Epithelial cell of proximal tubule (primary cell): ENCODE measurements at regions not wholly inside any gene's neighbourhood (a gene's known extent, or its start where the extent isn't known, plus 50 kb on each side); places are given as distances from the start of the nearest gene placed in this dataset.
A peak's percentile ranks its signal among the peaks of the same experiment; 100 is the strongest.

Source experiments
- DNase-seq: peaks from one replicate; pipeline ENCODE4 v3.0.0-alpha.2; 2011; ENCODE audit warnings: low read depth
- H3K4me3 ChIP-seq: 2 replicates; pipeline ENCODE4 v1.5.1; 2011; ENCODE audit warnings: low read depth, mild to moderate bottlenecking, low read length
- TF ChIP-seq, protein P1 (sequence below): conservative IDR thresholded peaks from 2 replicates; pipeline ENCODE4 v1.5.1; 2012; ENCODE audit warnings: low read depth, mild to moderate bottlenecking, low read length

DNA sequence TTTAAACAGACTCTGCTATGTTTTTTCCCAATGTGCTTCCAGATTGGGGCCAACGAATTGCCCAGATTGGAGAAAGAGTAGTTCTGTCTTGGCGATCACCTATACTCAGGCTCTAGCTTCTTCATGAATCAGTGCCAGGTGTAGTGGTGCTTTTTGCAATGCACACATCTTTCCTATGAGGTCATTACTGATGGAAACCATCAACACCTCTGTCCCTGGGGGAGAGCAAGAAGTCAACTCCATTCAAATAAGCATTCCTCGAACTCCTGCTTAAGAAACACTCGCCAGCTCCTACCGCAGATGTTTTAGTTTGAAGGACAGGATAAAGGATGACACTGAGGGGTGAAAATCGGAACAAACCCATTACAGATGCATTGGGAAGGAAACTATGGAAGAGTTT is 156.5 kb upstream of the DKK2 start:
- TF ChIP-seq, protein P1, sequence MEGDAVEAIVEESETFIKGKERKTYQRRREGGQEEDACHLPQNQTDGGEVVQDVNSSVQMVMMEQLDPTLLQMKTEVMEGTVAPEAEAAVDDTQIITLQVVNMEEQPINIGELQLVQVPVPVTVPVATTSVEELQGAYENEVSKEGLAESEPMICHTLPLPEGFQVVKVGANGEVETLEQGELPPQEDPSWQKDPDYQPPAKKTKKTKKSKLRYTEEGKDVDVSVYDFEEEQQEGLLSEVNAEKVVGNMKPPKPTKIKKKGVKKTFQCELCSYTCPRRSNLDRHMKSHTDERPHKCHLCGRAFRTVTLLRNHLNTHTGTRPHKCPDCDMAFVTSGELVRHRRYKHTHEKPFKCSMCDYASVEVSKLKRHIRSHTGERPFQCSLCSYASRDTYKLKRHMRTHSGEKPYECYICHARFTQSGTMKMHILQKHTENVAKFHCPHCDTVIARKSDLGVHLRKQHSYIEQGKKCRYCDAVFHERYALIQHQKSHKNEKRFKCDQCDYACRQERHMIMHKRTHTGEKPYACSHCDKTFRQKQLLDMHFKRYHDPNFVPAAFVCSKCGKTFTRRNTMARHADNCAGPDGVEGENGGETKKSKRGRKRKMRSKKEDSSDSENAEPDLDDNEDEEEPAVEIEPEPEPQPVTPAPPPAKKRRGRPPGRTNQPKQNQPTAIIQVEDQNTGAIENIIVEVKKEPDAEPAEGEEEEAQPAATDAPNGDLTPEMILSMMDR = no peak
- DNase-seq = no peak
- no peak overlapping the region for H3K4me3 ChIP-seq

DNA sequence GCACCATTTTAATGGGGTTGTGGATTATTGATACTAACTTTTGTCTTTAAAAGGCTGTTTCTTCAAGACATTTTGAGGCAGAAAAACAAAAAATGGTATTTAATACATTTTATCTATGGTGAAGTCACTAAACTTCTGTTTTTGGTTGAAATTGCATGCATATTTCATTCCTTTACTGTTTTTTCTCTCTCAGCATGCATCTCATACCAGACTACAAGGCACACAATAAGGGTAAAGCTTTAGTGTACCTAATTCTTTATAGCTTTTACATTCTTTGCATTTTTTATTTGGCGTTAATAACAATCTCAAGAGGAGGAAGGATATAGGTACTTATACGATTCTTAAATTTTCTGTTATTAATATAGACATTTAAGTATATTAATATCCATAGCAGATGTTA is 151.0 kb upstream of the DKK2 start:
- no peak for DNase-seq
- no peak overlapping the region for H3K4me3 ChIP-seq

DNA sequence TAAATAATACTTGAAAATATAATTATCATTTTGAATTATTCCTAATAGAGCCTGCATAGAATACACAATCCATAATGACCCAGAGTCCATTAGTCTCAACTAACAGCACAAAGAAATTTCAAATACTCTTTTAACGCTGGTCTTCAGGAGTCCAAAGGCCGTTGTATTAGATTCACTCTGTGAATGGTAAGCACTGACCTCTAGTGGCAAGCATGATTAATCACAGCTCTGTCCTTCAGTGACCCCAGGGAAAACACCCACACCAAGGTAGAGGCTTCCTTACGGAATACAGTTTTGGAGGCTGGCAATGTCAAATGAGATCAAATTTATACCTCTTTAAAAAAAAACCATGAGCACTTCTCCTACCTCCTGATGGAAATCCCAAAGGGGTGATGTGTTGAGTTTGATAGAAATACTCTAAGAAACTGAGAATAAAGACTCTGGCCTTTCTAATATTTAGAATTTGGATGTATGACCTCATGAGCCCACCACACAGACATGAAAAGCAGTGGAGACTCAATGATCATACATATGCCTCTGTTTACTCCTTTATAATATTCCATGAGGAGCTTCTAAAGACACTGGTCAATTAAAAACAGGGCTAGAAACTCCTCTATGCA is 147.2 kb upstream of the DKK2 start:
- H3K4me3 ChIP-seq = no peak overlapping the region
- TF ChIP-seq, protein P1 = peak; percentile 91
- DNase-seq = peak; percentile 27

More for the DNA sequence above, 151.0 kb upstream of the DKK2 start:
- TF ChIP-seq, protein P1 = no peak

DNA sequence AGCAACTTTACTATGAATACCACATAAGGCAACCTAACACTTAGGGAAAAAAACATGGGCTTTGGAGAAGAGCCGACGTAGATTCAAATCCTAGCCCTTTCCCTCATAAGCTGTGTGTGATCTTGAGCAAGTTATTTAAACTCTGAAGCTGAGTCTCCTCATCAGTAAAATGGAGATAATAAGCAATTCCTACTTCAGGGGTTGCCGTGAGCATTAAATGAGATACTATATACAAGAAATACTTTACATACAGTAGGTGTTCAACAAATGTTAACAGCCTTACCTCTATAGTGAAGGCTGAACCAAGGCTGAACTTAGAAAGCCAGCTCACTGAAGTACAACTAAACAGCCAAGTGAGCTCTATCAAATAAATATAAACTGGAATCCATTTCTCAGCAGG is 146.2 kb upstream of the DKK2 start:
- H3K4me3 ChIP-seq = no peak overlapping the region
- DNase-seq = no peak
- TF ChIP-seq, protein P1 = no peak

DNA sequence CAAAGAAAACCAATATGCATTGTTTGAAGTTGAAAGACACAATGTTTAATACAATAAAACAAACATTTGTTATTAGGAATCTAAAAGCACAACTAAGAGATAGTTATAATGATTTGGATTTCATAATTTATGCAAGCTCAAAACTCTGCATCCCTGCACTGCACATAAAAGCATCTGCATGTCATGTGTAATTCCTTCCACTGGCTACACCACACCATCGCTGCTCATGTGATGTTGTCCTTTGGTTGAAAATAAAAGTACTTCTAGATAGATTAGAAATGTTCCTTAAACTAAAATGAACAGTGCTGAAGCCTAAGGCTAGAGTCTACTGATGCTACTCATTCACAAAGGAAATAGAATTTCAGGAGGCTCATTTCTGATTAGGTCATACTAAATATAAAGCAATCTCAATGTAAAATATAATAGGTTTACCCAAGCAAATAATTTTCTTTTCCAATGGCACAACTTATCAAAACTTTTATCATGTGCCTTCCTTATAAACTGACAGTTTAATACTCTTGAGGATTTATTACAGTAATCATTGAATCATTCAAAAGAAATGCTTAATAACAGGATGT is 130.8 kb upstream of the DKK2 start:
- no peak overlapping the region for H3K4me3 ChIP-seq
- no peak for DNase-seq
- TF ChIP-seq, protein P1 = no peak

DNA sequence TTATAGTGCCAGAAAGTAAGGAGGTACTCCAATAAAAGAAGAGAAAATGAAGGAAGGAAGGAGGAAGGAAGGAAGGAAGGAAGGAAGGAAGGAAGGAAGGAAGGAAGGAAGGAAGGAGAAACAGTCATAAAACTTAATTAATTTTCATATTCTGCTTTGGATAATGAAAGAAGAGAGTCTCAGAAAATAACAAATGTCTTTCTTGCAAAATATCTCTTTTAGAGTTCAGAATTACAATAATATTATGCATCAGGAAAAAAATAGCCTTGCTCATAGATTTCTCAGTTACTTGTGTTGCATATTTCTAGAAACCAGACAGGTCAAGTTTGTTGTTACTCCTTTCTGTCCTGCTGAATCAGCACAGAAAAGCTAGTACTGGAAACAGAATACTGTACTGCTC is 130.1 kb upstream of the DKK2 start:
- H3K4me3 ChIP-seq = no peak overlapping the region
- DNase-seq = no peak
- TF ChIP-seq, protein P1 = no peak

DNA sequence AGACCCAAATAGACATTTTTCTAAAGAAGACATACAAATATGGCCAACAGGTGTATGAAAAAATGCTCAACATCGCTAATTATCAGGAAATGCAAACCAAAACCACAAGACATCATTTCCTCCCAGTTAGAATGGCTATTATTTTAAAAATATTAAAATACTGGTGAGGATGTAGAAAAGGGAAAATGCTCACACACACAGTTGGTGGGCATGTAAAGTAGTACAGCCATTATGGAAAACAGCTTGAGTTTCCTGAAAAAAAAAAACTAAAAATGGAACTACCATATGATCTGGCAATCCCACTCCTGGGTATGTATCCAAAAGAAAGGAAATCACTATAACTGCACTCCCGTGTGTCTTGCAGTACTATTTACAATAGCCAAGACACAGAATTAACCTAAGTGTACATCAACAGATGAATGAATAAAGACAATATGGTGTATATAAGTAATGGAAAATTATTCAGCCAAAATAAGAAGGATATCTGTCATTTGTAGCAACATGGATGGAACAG is 128.9 kb upstream of the DKK2 start:
- TF ChIP-seq, protein P1 = no peak
- H3K4me3 ChIP-seq = no peak overlapping the region
- no peak for DNase-seq
